Mucosa of descending colon (tissue), 3 donors: ENCODE measurements at regions not wholly inside any gene's neighbourhood (a gene's known extent, or its start where the extent isn't known, plus 50 kb on each side); places are given as distances from the start of the nearest gene placed in this dataset.

Experiments used
- ATAC-seq: fragments of 200-7000 bp; cut with Tn5 transposase; one replicate; pipeline ENCODE4 v1.9.1; 2020; ENCODE audit warnings: mild to moderate bottlenecking, moderate library complexity
- DNase-seq, 3 donors: peaks; one replicate each; pipeline ENCODE4 v3.0.0-alpha.2; 2020
- H3K36me3 ChIP-seq: fragments of 200-600 bp; one replicate; pipeline ENCODE4 v1.8.0; 2021; ENCODE audit warnings: low read depth, mild to moderate bottlenecking
- H3K4me1 ChIP-seq: fragments of 200-600 bp; one replicate; pipeline ENCODE4 v1.8.0; 2021; ENCODE audit warnings: low read depth, mild to moderate bottlenecking
- H3K4me3 ChIP-seq: fragments of 200-600 bp; one replicate; pipeline ENCODE4 v1.8.0; 2021; ENCODE audit warnings: mild to moderate bottlenecking
- H3K9me3 ChIP-seq: fragments of 200-600 bp; one replicate; pipeline ENCODE4 v1.8.0; 2021; ENCODE audit warnings: mild to moderate bottlenecking
- intact Hi-C, 2 donors: fragments of 100-400 bp; cut with DNase I in 1 of 2; cut with micrococcal nuclease in 1 of 2; formaldehyde crosslinking; loops; one replicate each; pipeline versions ENCODE4 v1.11.0 to v1.11.1; 2022; cut with DNase I, micrococcal nuclease
- TF ChIP-seq, protein P1 (sequence below): fragments of 200-600 bp; IDR thresholded peaks from one replicate; pipeline ENCODE4 v1.8.0; 2022; ENCODE audit warnings: antibody characterized with exemption, mild to moderate bottlenecking
- donor health status: DM: no; HTN: no; CAD: no; lungs with moderate emphysema.
- donor health status: DM: no; HTN: no; CAD: no.
- donor health status: DM: no; HTN: yes; CAD: no.

DNA sequence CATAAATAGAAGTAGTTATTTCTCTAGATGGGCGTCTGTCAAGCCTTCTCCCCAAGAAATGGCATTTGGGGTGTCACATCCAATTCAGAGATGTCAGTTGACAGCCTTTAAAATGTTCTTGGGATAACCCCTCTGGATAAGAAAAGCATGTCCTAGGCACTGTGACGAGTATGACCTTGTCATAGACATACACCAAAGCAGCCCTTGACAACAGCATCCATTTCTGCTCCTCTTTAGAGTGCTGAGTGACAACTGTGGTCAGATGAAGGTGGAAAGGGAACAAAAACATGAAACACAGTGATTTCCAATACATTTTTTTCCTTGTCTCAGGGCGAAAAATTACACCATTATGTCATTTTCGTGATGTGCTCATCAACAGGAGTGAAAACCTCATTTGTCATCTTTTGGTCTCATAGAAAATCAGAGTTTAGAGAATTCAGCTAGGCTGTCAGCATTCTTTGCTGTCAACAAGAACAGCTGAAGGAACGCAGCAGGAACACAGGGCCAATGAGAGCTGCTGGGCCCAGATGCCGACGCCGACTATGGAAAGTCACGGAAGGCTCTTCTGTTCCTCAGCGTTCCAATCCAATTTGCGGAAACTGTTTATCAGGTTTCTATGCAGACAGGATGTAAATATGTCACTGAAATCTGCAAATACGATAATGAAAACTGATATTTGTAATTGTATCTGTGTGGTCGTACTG lies 193.2 kb downstream of the ICOS start:
- no peaks in the 10 kb centered on the region for H3K9me3 ChIP-seq
- ATAC-seq (no peak), DNase-seq (no peak)
- TF ChIP-seq, protein P1, sequence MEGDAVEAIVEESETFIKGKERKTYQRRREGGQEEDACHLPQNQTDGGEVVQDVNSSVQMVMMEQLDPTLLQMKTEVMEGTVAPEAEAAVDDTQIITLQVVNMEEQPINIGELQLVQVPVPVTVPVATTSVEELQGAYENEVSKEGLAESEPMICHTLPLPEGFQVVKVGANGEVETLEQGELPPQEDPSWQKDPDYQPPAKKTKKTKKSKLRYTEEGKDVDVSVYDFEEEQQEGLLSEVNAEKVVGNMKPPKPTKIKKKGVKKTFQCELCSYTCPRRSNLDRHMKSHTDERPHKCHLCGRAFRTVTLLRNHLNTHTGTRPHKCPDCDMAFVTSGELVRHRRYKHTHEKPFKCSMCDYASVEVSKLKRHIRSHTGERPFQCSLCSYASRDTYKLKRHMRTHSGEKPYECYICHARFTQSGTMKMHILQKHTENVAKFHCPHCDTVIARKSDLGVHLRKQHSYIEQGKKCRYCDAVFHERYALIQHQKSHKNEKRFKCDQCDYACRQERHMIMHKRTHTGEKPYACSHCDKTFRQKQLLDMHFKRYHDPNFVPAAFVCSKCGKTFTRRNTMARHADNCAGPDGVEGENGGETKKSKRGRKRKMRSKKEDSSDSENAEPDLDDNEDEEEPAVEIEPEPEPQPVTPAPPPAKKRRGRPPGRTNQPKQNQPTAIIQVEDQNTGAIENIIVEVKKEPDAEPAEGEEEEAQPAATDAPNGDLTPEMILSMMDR, result no peak
- no peak overlapping the region for H3K4me3 ChIP-seq
- no peaks in the 10 kb centered on the region for H3K4me1 ChIP-seq
- intact Hi-C loops, result no loop called here
- no peaks in the 10 kb centered on the region for H3K36me3 ChIP-seq

DNA sequence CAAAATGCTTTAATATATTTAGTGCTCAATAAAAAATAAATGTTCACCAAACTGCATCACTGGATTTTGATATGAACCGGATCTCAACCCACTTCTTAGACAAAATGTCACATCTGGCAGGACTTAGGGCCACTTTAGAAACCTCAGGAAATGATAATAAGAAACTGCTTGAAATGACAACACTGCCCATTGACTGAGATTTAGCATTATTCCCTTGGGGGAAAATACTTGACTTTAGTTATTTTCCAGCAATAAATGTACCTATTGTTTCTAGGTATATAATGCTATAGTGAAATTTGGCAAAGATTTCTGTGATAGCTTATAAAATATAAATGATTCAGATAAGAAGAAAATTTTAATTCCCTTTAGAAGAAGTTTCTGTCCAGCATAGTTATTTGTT lies 195.1 kb downstream of the ICOS start:
- intact Hi-C loops, result no loop called here
- no peak for DNase-seq
- no peak for ATAC-seq
- no peaks in the 10 kb centered on the region for H3K36me3 ChIP-seq
- TF ChIP-seq, protein P1, result no peak
- no peaks in the 10 kb centered on the region for H3K9me3 ChIP-seq
- H3K4me1 ChIP-seq, result no peaks in the 10 kb centered on the region
- H3K4me3 ChIP-seq, result no peak overlapping the region

DNA sequence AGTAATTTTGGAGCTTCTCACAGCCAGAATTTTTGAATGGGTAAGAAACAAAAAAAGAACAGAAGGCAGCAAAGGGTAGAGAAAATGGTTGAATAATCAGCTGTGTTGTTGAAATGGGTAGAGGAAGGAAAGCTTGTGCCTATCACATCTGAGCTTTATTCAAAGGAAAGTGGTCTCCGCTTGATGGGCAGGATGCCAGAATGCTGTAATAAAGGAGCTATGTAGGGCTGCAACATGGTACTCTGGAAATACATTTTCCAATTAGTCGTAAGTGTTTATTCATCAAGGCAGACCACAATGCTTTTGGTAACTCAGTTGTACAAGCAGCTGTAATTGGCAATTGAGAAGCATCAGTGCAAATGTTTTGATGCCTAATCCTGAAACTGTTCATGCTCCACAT lies 196.9 kb downstream of the ICOS start:
- H3K36me3 ChIP-seq, result no peaks in the 10 kb centered on the region
- intact Hi-C loops, result no loop called here
- no peaks in the 10 kb centered on the region for H3K4me1 ChIP-seq
- ATAC-seq, result no peak
- H3K4me3 ChIP-seq, result no peak overlapping the region
- TF ChIP-seq, protein P1, result no peak
- no peak for DNase-seq
- H3K9me3 ChIP-seq, result no peaks in the 10 kb centered on the region

GRCh38 chr2:204134421-204134820 lies 197.9 kb downstream of the ICOS start:
- TF ChIP-seq, protein P1, result no peak
- ATAC-seq, result no peak
- intact Hi-C loops, result no loop called here
- Histone ChIP-seq H3K36me3 (no peaks in the 10 kb centered on the region), H3K4me3 (no peak overlapping the region), H3K4me1 (no peaks in the 10 kb centered on the region), H3K9me3 (no peaks in the 10 kb centered on the region)
- DNase-seq, result no peak

- TF ChIP-seq, protein P1, result no peak
- no peak overlapping the region for H3K4me3 ChIP-seq
- intact Hi-C loops, result no loop called here
- no peaks in the 10 kb centered on the region for H3K9me3 ChIP-seq
- H3K36me3 ChIP-seq, result no peaks in the 10 kb centered on the region
- H3K4me1 ChIP-seq, result no peaks in the 10 kb centered on the region
- ATAC-seq (no peak), DNase-seq (no peak)
These were observed 199.2 kb downstream of the ICOS start for GRCh38 chr2:204135752-204136151.

- H3K4me1 ChIP-seq, result no peaks in the 10 kb centered on the region
- TF ChIP-seq, protein P1, result no peak
- ATAC-seq, result no peak
- intact Hi-C loops, result no loop called here
- no peak for DNase-seq
- no peaks in the 10 kb centered on the region for H3K36me3 ChIP-seq
- H3K9me3 ChIP-seq, result no peaks in the 10 kb centered on the region
- no peak overlapping the region for H3K4me3 ChIP-seq
These were observed 201.6 kb downstream of the ICOS start for GRCh38 chr2:204138206-204138605.
